K562 (cell line): ENCODE measurements at regions not wholly inside any gene's neighbourhood (a gene's known extent, or its start where the extent isn't known, plus 50 kb on each side); places are given as distances from the start of the nearest gene placed in this dataset.

Source experiments
- ATAC-seq: fragments of 200-7000 bp; cut with Tn5 transposase; 3 replicates; pipeline ENCODE4 v1.9.1; 2020; ENCODE audit warnings: moderate library complexity
- BruUV-seq: library from RNA; stranded (reverse); fragments of 400-500 nt; replicated peaks from 2 replicates; lab custom pipeline; 2021; lab: Mats Ljungman, UMichigan
- CTCF ChIA-PET: fragments of 300-600 bp; formaldehyde crosslinking; extraction: SDS; loops from one replicate; lab custom pipeline; 2021; ENCODE audit warnings: low intra/inter-chr PET ratio; lab: Yijun Ruan, JAX
- POLR2A ChIA-PET: fragments of 300-600, 350-650 bp; sonication (Branson Sonifier 250); formaldehyde crosslinking; extraction: SDS; loops from one replicate; lab custom pipeline; 2021; ENCODE audit warnings: antibody characterized with exemption, inconsistent platforms; lab: Yijun Ruan, JAX
- DNase-seq, 4 experiments: peaks; one replicate each; pipeline versions ENCODE4 v3.0.0 to v3.0.0-alpha.2; 2011 to 2018; ENCODE audit warnings: low spot score in 3 of 4, mixed read lengths in 3 of 4; ENCODE audit errors: extremely low read depth in 1 of 4
- FAIRE-seq: peaks from 2 replicates; lab custom pipeline; 2011; peaks lifted over from hg19 to GRCh38; lab: Jason Lieb, UNC
- H2AFZ ChIP-seq: 2 replicates; pipeline ENCODE4 v1.6.0; 2011; ENCODE audit warnings: low read depth, low read length, control low read depth, inconsistent platforms
- H3K27ac ChIP-seq: fragments of 200-600 bp; 3 replicates; pipeline ENCODE4 v1.8.0; 2011; ENCODE audit warnings: low read depth, mild to moderate bottlenecking, control low read depth, inconsistent platforms, low read length, moderate library complexity, mixed read lengths; ENCODE audit errors: extremely low read depth
- H3K27me3 ChIP-seq, 2 experiments: fragments of 300-600 bp in 1 of 2; 2 replicates in 1 of 2; 3 replicates in 1 of 2; pipeline versions ENCODE4 v1.6.0 to v1.8.0; 2011; ENCODE audit warnings: inconsistent platforms in 2 of 2, low read length in 2 of 2, mild to moderate bottlenecking in 1 of 2, mixed read lengths in 1 of 2, moderate library complexity in 1 of 2; ENCODE audit not compliant: control insufficient read depth in 2 of 2, insufficient read depth in 2 of 2
- H3K36me3 ChIP-seq: fragments of 300-600 bp; 3 replicates; pipeline ENCODE4 v1.8.0; 2011; ENCODE audit warnings: mild to moderate bottlenecking, low read length, inconsistent platforms; ENCODE audit not compliant: control insufficient read depth, insufficient read depth
- H3K4me1 ChIP-seq, 2 experiments: fragments of 200-600 bp in 1 of 2; replicated peaks in 1 of 2; 2 replicates in 1 of 2; 3 replicates in 1 of 2; pipeline versions ENCODE4 v1.5.1 to v1.8.0; 2011; ENCODE audit warnings: inconsistent platforms in 2 of 2, low read length in 2 of 2, mild to moderate bottlenecking in 1 of 2, mixed read lengths in 1 of 2, moderate library complexity in 1 of 2; ENCODE audit not compliant: control insufficient read depth in 2 of 2, insufficient read depth in 2 of 2
- H3K4me2 ChIP-seq: 2 replicates; pipeline ENCODE4 v1.6.1; 2011; ENCODE audit warnings: low read length, control low read depth, inconsistent platforms, mixed read lengths; ENCODE audit not compliant: insufficient read depth
- H3K4me3 ChIP-seq: fragments of 200-600 bp; sonication (generic), shearing (Covaris generic); 2 replicates; pipeline ENCODE4 v1.5.1; 2016; ENCODE audit warnings: control low read depth, inconsistent platforms
- H3K79me2 ChIP-seq: fragments of 200-600 bp; 3 replicates; pipeline ENCODE4 v1.8.0; 2011; ENCODE audit warnings: low read length, inconsistent platforms; ENCODE audit not compliant: control insufficient read depth, insufficient read depth
- H3K9ac ChIP-seq, 2 experiments: 2 replicates each; pipeline versions ENCODE4 v1.6.0 to v1.6.1; 2011; ENCODE audit warnings: low read depth in 2 of 2, low read length in 2 of 2, control low read depth in 1 of 2, inconsistent platforms in 1 of 2, mild to moderate bottlenecking in 1 of 2, mixed read lengths in 1 of 2; ENCODE audit not compliant: insufficient read depth in 1 of 2
- H3K9me1 ChIP-seq: one replicate; pipeline ENCODE4 v1.6.0; 2011; ENCODE audit warnings: inconsistent platforms, mild to moderate bottlenecking, low read length, moderate library complexity; ENCODE audit not compliant: control insufficient read depth, insufficient read depth
- H3K9me3 ChIP-seq: replicated peaks from 2 replicates; pipeline ENCODE4 v1.5.1; 2011; ENCODE audit warnings: low read depth, low read length, inconsistent platforms; ENCODE audit not compliant: control insufficient read depth, insufficient read depth
- H4K20me1 ChIP-seq: replicated peaks from 2 replicates; pipeline ENCODE4 v1.6.1; 2011; ENCODE audit warnings: low read length, inconsistent platforms, mixed read lengths; ENCODE audit not compliant: control insufficient read depth, insufficient read depth
- ASH1L ChIP-seq: fragments of 450-650 bp; IDR thresholded peaks from 2 replicates; pipeline ENCODE4 v1.6.1; 2018; ENCODE audit warnings: borderline replicate concordance, mild to moderate bottlenecking, low read depth; ENCODE audit not compliant: partially characterized antibody
- CTBP1 ChIP-seq: fragments of 450-650 bp; IDR thresholded peaks from 2 replicates; pipeline ENCODE4 v1.6.1; 2016; ENCODE audit warnings: borderline replicate concordance
- DDX20 ChIP-seq: fragments of 450-650 bp; IDR thresholded peaks from 2 replicates; pipeline ENCODE4 v1.6.1; 2016; ENCODE audit warnings: missing genetic modification characterization, low read depth, mild to moderate bottlenecking, missing compliant biosample characterization, moderate library complexity
- EP300 ChIP-seq: IDR thresholded peaks from 2 replicates; pipeline ENCODE4 v1.6.1; 2012; ENCODE audit warnings: low read length, improper control_type of control experiment
- GTF2F1 ChIP-seq: IDR thresholded peaks from 2 replicates; pipeline ENCODE4 v1.6.1; 2011; ENCODE audit warnings: low read depth, low read length, improper control_type of control experiment
- HDAC2 ChIP-seq: fragments of 450-650 bp; IDR thresholded peaks from 2 replicates; pipeline ENCODE4 v1.6.1; 2016; ENCODE audit warnings: mild to moderate bottlenecking
- HEY1 ChIP-seq: fragments of 250-450 bp; sonication (Bioruptor Pico); IDR thresholded peaks from 2 replicates; pipeline ENCODE4 v1.5.0; 2020; ENCODE audit warnings: mild to moderate bottlenecking, moderate library complexity, borderline replicate concordance
- PRMT5 ChIP-seq: sonication (generic); formaldehyde crosslinking; IDR thresholded peaks from 2 replicates; pipeline ENCODE4 v1.5.0; 2020; ENCODE audit warnings: missing genetic modification reagents
- PTTG1 ChIP-seq: fragments of 450-650 bp; IDR thresholded peaks from 2 replicates; pipeline ENCODE4 v1.6.1; 2016; ENCODE audit warnings: low read depth, mild to moderate bottlenecking, missing genetic modification characterization, missing compliant biosample characterization
- SETDB1 ChIP-seq: IDR thresholded peaks from one replicate; pipeline ENCODE4 v1.6.1; 2012; ENCODE audit warnings: low read length, control low read depth, inconsistent platforms
- SOX6 ChIP-seq: fragments of 450-650 bp; IDR thresholded peaks from 2 replicates; pipeline ENCODE4 v1.6.1; 2014; ENCODE audit warnings: mild to moderate bottlenecking
- ZBTB7A ChIP-seq: IDR thresholded peaks from 2 replicates; pipeline ENCODE4 v1.6.1; 2011; ENCODE audit warnings: low read depth, mild to moderate bottlenecking, low read length, moderate library complexity, borderline replicate concordance; ENCODE audit not compliant: control insufficient read depth
- ZNF133 ChIP-seq: fragments of 250-450 bp; sonication (Bioruptor Pico); IDR thresholded peaks from 2 replicates; pipeline ENCODE4 v1.4.0; 2020; ENCODE audit warnings: mild to moderate bottlenecking
- ZNF143 ChIP-seq: sonication (generic); formaldehyde crosslinking; IDR thresholded peaks from 2 replicates; pipeline ENCODE4 v1.9.0; 2022; ENCODE audit warnings: mild to moderate bottlenecking, missing genetic modification reagents
- ZNF76 ChIP-seq: fragments of 250-450 bp; sonication (Bioruptor Pico); IDR thresholded peaks from 2 replicates; pipeline ENCODE4 v1.4.0; 2020; ENCODE audit warnings: mild to moderate bottlenecking, moderate library complexity, borderline replicate concordance
- WGBS: fragments of 100-300 bp; shearing (Covaris generic); methylation state at CpG from one replicate; pipeline ENCODE4 v1.1.6; 2016; ENCODE audit warnings: low coverage, mixed read lengths; ENCODE audit not compliant: insufficient coverage; ENCODE audit errors: missing lambda C conversion rate; 5-methylcytosine and 5-hydroxymethylcytosine counted together
- in situ Hi-C: fragments of 300-500 bp; cut with MboI; formaldehyde crosslinking; loops from 4 replicates; pipeline ENCODE4 v1.15.0; 2018; ENCODE audit warnings: inconsistent platforms, mixed read lengths
- intact Hi-C: fragments of 100-400 bp; cut with micrococcal nuclease; formaldehyde crosslinking; loops from 2 replicates; pipeline ENCODE4 v1.14.2; 2022

DNA sequence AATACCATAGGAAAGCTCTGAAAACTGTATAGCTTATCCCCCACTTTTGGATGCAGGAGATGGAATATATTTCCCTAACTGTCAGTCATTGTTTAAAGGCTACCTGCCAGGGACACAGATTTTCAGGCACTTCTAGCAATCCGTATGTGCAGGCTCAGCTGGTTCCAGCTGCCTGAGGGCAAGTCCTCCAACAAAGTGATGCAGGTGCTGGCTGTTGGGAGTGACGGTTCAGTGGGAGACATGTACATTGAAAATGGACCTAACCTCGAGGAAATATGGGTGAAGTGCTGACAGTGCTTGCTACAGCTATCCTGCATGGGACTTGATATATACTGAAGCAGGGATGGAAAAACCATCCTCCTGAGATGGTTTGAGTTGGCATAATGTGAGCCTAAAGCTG lies 153.1 kb upstream of the GAP43 start (continued):
- no peak for TF ChIP-seq CTBP1
- TF ChIP-seq ZNF76 (CRISPR knock-in tag): no peak
- no peak for TF ChIP-seq PRMT5 (CRISPR knock-in tag)
- TF ChIP-seq HEY1 (CRISPR knock-in tag): no peak
- no peak for TF ChIP-seq SOX6
- TF ChIP-seq GTF2F1: no peak

DNA sequence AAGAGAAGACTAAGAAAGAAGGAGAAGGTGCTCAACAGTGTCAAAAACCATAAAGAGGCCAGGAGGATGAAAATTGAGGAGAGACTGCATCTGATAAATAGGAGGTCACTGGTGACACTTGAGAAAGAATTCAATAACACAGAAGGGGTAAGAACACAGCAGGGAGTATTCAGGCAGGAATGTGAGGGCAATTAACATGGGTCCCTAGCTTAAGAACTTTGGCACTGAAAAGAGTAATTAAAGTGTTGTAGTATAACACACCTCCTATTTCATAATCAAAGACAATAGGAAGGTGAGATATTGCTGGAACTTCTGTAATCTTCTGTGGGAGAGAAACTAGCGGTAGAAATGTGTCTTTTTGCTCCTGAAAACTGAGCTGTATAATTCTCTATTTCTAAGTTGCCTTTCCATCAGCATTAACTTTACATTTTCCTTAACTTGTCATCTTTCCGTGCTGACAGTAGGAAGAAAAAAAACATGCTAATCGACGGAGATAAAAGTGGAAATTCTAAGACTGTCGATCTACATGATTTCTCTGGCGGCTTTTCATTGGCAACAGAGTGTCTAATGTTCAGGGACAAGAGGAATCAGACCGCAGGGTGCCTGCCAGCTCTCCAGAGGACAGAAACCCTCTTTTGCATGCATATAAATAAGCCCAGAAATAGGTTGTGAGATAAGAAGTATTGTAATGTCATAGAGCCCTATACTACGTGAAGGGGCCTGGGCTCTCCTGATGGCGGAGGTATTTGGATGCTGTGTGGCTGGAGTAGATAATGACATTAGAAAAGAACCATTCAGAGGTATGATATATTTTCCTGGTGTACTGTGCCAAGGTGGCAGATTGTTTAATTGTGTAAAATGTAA lies 147.9 kb upstream of the GAP43 start:
- DNase-seq: no peak
- TF ChIP-seq ZNF133: no peak
- TF ChIP-seq ZBTB7A: no peak
- TF ChIP-seq PTTG1 (tag): no peak
- TF ChIP-seq GTF2F1: no peak
- no peak for TF ChIP-seq DDX20
- no peak for TF ChIP-seq EP300
- TF ChIP-seq SETDB1: no peak
- no peak for TF ChIP-seq HDAC2
- TF ChIP-seq ASH1L: no peak
- TF ChIP-seq ZNF143: no peak
- TF ChIP-seq, all 486 proteins: peak for 0
- no TSS peak for BruUV-seq
- Histone ChIP-seq H3K4me3 (no peak overlapping the region), H3K9ac (no peak overlapping the region), H3K79me2 (no peaks in the 10 kb centered on the region), H3K9me1 (no peaks in the 10 kb centered on the region), H3K4me2 (no peak overlapping the region), H2AFZ (no peak overlapping the region), H3K4me1 (no peaks in the 10 kb centered on the region), H4K20me1 (no peaks in the 10 kb centered on the region), H3K9me3 (no peaks in the 10 kb centered on the region), H3K27me3 (no peaks in the 10 kb centered on the region), H3K27ac (no peak overlapping the region), H3K36me3 (no peaks in the 10 kb centered on the region)
- WGBS: 2% methylated on average over 7 of the region's 9 CpGs
- CTCF ChIA-PET: no interaction called here
- FAIRE-seq (no peak), ATAC-seq (no peak)
- POLR2A ChIA-PET: no interaction called here
- intact Hi-C loops (no loop called here), in situ Hi-C loops (no loop called here)
